ENCODE measurements at regions not wholly inside any gene's neighbourhood (a gene's known extent, or its start where the extent isn't known, plus 50 kb on each side); places are given as distances from the start of the nearest gene placed in this dataset.
"Not testable (repeated sequence)": the region's sequence is repeated elsewhere in the genome, so short reads cannot be mapped to it uniquely, and the experiment has no call there.

DNA sequence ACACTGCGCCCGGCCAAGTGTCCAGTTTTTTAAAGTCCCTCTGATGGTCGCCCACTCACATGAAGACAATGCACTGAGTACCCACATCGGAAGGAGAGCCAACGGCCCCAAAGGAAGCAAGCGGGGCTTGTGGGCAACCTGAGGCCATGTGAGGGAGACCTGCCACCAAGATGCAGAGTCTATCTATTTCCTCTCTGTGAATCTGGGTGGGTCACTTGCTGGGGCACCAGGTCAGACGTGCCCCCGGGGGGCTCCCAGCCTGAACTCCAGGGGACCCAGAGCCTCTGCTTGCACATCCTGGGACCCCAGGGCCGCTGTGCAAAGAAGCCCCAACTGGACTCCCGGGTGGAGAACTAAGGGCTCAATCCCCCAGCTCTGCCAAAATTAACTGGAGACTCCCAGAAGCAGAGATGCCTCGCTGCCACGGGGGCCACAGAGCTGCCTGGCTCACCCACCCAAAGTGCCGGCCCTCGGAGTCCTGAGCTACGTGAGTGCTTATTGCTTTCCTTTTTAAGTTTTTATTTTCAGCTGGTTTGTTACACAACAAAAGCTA, 106.4 kb downstream of the BRD1 start:
- DNase-seq: no peak

DNA sequence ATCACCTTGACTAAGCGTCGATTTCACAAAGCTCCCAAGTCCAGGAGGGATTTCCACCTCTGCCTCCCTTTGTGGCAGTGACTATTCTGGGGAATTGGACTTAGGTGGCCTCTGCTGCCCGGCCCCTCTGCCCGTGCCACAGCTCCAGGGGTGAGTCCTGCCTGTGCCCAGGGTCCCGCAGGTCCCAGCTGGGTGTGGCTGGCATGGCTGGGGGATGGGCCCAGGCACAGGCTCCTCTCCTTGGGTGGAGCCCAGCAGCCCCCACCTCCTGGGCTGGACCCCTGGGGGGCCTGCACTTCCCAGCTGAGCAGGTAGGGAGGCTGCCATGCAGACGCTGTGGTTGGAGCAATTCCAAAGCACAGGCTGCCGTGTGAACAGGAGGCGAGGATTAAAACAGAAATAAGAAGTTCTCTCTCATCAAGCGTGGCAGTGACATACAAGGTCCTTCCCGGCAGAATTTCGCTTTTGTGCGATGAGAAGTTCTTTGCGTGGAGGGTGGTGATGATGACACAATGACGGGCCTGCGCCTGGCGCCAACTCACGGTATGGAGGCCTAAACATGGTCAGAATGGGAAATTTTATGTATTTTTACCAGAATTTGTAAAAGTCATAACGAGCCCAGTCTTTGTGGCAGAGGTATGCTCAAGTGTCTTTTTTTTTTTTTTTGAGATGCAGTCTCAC, 107.3 kb downstream of the BRD1 start:
- DNase-seq: no peak

DNA sequence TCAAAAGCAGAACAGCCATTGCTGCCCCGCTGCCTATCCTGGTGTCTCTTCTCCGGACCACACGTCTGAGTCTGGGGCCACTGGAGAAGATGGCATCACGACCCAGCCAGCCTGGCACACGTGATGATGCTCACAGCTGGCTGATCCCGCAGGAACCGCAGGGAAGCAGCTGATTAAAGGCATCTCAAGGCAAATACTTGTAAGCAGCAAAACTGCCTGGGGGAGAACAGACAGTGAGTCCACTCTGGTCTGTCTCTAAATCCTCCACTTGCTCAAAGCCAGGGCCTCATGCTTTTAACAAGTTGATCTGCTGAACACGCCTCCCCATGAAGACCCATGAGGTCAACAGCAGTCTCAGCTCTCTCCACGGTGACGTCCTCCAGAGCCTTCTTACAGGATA, 108.6 kb downstream of the BRD1 start:
- no peak for DNase-seq

DNA sequence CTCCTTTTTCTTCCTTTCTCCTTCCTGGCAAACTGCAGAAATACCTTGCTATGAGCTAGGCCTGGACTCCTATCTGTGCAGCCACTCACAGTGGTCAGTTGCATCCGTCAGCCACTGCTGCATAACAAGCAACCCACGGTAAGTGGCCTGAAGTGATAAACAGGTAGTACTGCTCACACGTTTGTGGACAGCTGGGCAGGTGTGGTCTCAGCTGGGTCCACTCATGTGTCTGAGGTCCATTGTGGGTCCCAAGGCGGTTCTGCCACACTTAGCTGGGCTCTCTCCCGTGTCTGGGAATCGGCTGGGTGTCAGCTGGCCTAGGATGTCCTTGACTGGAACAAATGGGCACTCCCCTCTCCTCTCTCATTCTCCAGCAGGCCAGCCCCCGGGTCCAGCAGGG, 109.3 kb downstream of the BRD1 start:
- DNase-seq: no peak

DNA sequence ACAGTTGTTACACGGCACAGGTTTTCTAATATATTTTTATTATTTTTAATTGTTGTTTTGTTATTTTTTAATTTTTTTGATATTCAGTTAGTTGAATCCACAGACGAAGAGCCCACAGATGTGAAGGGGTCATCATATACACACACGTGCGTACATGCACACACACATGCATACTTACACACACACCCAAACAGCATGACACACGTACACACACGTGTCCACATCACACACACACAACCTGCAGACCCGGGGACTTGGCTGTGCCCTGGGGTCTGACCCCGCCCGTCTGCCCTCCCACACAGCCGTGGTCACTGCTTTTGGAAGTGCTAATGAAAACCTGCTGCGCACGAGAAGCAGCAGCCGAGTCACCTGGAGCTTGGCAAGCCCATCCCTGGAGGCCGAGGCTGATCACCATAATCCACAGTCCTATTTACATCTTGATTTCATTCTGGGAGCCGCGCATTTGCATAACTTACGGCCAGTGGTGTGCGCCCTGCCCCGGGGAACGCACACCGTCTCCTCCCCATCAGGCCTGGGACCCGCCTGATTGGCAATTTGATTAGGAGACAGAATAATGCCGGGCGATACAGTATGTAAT, 110.3 kb downstream of the BRD1 start:
- DNase-seq: no peak

DNA sequence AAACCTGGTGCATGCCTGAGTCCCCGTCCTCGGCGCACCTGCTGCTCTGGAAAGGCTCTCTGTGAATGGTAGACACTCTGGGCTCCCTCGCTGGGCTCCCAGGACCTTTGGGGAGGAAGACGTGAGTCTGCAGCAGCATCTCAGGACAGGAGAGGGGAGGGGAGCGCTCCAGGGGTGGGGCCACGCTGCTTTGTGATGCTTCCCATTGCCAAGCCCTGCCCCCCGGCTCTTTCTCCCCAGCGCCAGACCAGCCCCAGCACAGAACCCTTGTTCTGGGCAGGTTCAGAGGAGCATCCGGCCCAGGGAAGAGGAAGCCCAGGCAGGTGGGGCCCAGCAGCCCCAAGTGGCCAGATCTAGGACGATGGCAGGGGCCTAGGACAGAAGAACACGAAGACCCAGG, 111.2 kb downstream of the BRD1 start:
- no peak for DNase-seq

DNA sequence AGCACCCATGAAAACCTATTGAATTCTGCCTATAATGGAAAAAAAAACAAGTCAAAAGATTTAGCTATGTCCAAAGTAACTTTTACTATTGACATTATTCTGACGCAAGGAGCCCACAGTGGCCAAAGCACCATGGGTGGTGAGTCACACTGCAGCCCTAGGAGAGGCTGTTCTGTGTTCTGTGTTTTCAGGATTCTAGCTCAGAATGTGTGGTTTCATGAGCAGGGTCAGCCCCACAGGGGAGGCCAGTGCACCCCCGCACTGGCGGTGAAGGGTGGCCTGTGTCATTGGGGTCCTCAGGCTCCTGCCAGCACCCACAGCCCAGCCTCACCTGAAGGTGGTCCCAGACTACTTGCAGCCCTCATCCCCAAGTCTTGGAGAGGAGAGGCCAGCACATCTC, 112.2 kb downstream of the BRD1 start:
- no peak for DNase-seq

DNA sequence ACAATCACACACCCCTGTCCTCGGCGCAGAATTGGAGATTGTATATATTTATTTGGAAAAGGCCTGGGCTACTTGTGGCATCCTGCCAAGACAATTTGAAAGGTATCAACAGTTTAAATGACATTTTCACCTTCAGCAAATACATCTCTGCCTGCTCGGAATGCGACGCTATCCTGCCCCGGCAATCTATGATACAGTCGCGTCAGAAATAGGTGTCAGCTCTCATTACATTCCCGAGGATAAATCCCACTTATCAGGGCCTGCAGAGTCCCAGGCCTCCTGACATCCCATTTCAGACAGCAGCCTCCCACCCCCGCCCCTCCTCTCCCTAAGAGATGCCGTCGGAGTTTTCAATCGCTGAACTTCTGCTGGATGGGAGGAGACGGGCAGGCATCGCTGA, 114.7 kb downstream of the BRD1 start:
- no peak for DNase-seq

DNA sequence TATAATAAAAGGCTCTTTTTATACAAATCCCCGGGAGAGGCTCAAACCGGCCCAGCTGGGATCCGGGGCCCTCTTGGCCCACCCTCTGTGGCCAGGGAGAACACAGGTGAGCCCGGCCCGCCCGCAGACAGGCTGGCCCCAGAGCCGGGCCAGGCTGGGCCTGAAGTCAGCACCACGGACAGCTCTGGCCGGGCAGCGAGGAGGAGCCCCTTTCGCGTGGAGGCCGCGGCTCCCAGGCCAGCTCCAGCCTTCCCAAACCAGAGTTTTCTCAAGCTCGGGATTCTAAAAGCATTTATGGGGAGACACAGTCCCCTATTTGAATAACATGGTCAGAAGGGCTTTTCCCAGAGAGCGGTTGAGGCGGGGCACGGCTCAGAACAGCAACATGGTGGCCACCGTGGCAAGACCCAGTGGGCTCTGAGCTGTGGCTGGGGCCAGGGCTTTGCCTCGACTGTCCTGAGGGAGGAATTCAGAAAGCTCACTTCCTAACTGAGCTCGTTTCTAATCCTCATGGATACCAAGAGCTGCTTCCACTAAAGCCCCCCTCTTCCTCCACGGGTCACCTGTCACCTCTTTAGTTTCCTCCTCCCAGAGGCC, 115.4 kb downstream of the BRD1 start:
- DNase-seq: no peak

DNA sequence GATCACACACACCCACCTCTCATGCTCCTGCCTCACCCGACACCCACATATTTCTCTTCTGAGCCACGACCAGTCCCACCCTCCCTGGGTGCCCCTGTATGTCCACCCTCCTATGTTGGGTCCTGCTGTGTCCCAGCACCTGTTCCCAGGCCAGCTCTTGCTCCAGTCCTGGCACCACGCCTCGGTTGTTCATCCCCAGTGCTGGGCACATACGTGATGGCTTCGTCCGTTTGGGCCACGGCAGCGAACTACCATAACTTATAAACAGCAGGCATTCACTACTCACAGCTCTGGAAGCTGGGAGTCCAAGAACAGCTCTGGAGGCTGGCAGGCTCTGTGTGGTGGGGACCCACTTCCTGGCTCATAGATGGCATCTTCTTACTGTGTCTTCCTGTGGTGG, 116.9 kb downstream of the BRD1 start:
- DNase-seq: no peak

DNA sequence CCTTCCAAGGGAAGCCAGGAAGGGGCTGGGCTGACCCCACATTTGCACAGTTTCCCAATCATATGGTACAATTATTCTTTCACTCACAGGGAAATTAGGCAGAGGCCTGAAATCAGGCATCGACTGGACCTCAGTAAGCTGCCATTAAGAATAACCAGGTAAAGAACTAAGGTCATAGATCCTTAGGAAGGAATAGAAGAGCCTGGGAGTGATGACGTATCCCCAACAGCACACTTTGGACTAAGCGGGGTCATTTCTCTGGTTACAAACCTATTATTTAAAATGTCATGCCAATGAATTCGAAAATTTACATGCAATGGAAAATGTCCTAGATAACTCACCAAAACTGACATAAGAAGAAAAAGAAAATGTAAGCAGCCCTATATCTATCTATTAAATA, 118.2 kb downstream of the BRD1 start:
- DNase-seq: no peak

DNA sequence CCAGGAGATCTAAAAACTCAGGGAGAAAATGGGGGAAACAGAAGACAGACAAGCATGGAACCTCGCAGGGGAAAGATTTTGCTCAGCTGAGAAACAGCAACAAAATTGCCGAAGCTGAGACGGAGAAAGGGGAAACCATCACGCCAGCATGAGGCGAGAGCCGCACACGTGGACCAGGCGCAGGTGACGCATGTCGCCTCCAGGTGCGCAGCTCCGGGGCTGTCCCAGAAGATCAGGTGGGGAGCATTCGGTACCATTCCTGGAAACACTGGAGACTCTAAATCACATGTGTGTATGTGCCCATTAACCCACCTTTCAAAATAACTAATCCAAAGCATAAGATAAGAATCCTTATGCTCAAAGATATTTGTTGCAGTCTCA, 121.7 kb downstream of the BRD1 start:
- no peak for DNase-seq

- no peak for DNase-seq
Observed at GRCh38 chr22:49705216-49705971, 122.3 kb downstream of the BRD1 start.

- no peak for DNase-seq
Observed at GRCh38 chr22:49704345-49705215, 123.1 kb downstream of the BRD1 start.

DNA sequence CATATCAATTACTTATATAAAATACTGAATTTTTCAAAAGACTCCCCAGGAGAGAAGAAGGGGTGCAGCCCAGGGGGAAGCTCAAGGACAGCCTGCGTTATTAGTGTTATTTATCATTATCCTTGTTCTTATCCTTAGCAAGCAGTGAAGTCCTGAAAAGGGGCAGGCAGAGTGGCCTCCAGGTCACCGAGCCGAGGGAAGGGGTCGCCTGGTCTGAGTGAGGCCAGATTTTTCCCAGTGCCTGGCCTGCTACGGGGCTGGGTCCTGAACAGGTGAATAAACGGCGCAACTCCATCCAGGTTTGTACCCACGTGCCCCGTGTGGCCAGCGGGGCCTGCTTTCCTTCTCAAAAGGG, 123.7 kb downstream of the BRD1 start:
- no peak for DNase-seq

- DNase-seq: no peak
Observed at GRCh38 chr22:49703505-49703904, 124.2 kb downstream of the BRD1 start.

DNA sequence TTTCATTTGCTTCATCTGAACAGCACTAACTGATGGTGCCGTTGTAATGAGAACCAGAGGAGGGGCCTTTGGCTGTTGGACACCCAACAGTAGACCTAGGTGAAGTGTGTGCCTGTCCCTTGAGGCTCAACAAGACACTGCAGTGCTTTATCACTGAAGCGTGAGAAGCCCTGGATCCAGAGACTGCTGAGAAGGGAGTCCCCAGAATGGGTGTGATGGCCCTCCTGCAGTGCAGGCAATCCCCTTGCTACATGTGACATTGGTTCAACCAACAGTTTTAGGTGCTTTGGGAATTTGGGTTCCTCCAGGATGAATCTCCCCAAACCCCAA, 125.6 kb downstream of the BRD1 start:
- no peak for DNase-seq

- no peak for DNase-seq
Observed at GRCh38 chr22:49701380-49702067, 126.1 kb downstream of the BRD1 start.

GRCh38 chr22:49699928-49700498, 127.7 kb downstream of the BRD1 start:
- DNase-seq: no peak

DNA sequence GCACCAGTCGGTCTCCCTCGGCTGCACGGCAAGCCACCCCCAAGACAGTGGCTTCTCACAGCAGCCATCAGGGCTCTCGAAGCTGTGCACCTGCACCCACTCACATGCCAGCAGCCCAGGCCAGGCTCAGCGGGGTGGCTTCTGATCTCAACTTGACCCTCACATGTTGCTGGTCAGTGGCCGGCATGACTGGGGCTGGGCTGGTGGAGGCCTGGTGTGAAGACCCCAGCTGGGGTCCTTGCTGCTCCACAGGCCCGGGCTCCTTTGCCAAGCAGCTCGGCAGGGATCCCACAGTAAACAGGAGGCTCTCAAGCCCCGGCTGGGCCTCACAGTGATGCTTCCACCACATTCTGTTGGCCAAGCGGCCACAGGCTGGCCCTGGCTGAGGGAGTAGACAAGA, 128.2 kb downstream of the BRD1 start:
- DNase-seq: no peak

- DNase-seq: not testable (repeated sequence)
Observed at GRCh38 chr22:49698616-49699015, 129.1 kb downstream of the BRD1 start.

- DNase-seq: no peak
Observed at GRCh38 chr22:49697047-49697446, 130.6 kb downstream of the BRD1 start.

Measured in EL (cell line).